HL-60 (cell line): ENCODE measurements at regions not wholly inside any gene's neighbourhood (a gene's known extent, or its start where the extent isn't known, plus 50 kb on each side); places are given as distances from the start of the nearest gene placed in this dataset.

Experiments
- CTCF ChIP-seq: IDR thresholded peaks from one replicate; pipeline ENCODE4 v1.5.1; 2011; ENCODE audit warnings: low read length, control low read depth, inconsistent platforms; ENCODE audit not compliant: insufficient read depth
- GABPA ChIP-seq: IDR thresholded peaks from 2 replicates; pipeline ENCODE4 v1.6.1; 2012; ENCODE audit warnings: low read depth
- POLR2AphosphoS5 ChIP-seq: IDR thresholded peaks from 2 replicates; pipeline ENCODE4 v1.6.1; 2012; ENCODE audit warnings: low read depth
- SPI1 ChIP-seq: IDR thresholded peaks from 2 replicates; pipeline ENCODE4 v1.6.1; 2012; ENCODE audit warnings: low read depth, mild to moderate bottlenecking, borderline replicate concordance
- TF ChIP-seq, protein P1 (sequence below): IDR thresholded peaks from 2 replicates; pipeline ENCODE4 v1.6.1; 2012; ENCODE audit warnings: low read depth; ENCODE audit not compliant: insufficient replicate concordance

DNA sequence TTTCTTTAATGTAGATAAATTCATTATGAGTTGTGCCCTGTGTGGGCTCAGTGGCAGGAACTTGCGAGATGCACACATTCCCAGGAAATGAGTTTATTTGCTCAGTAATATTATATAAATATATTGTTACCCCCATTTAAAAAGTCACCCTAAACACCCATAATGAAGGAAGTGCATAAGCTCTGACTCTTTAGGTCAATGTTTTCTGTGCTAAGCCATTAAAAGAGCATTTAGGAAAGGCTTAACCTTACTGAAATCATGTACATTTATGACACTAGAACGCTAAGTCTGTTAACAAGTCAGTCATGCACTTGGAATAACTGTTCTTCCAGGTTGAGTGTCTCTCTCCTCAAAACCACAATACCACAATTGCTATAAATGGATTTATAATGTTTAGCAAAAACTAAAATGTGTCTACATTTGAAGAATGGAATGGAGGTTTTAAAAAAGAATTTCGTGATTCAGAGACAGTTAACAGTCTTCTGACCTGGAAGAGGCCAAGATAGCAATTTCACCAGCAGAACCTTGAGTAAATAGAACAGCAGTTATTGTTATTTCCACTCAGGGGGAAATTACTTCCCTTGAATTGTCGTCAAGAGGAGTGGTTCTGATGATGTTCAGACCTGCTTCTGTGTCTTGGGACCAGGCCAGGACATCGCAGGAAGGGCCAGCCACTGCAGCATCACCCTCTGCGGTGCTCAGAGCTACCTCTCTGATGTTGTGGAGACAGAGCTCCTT lies 91.1 kb upstream of the VEGFC start:
- TF ChIP-seq CTCF: no peak
- TF ChIP-seq POLR2AphosphoS5: no peak
- no peak for TF ChIP-seq SPI1
- TF ChIP-seq, protein P1, sequence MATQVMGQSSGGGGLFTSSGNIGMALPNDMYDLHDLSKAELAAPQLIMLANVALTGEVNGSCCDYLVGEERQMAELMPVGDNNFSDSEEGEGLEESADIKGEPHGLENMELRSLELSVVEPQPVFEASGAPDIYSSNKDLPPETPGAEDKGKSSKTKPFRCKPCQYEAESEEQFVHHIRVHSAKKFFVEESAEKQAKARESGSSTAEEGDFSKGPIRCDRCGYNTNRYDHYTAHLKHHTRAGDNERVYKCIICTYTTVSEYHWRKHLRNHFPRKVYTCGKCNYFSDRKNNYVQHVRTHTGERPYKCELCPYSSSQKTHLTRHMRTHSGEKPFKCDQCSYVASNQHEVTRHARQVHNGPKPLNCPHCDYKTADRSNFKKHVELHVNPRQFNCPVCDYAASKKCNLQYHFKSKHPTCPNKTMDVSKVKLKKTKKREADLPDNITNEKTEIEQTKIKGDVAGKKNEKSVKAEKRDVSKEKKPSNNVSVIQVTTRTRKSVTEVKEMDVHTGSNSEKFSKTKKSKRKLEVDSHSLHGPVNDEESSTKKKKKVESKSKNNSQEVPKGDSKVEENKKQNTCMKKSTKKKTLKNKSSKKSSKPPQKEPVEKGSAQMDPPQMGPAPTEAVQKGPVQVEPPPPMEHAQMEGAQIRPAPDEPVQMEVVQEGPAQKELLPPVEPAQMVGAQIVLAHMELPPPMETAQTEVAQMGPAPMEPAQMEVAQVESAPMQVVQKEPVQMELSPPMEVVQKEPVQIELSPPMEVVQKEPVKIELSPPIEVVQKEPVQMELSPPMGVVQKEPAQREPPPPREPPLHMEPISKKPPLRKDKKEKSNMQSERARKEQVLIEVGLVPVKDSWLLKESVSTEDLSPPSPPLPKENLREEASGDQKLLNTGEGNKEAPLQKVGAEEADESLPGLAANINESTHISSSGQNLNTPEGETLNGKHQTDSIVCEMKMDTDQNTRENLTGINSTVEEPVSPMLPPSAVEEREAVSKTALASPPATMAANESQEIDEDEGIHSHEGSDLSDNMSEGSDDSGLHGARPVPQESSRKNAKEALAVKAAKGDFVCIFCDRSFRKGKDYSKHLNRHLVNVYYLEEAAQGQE: no peak
- no peak for TF ChIP-seq GABPA
